ENCODE measurements at regions not wholly inside any gene's neighbourhood (a gene's known extent, or its start where the extent isn't known, plus 50 kb on each side); places are given as distances from the start of the nearest gene placed in this dataset.

- no peak overlapping the region for H3K4me3 ChIP-seq (replicated peaks; ENCODE audit: low read depth, low read length)
- no peaks in the 10 kb centered on the region for H3K36me3 ChIP-seq (ENCODE audit: control insufficient read depth, insufficient read depth, low read length)
- H3K27me3 ChIP-seq (replicated peaks; ENCODE audit: control insufficient read depth, insufficient read depth, low read length) = no peaks in the 10 kb centered on the region
- no peak for TF ChIP-seq CTCF (IDR thresholded peaks at IDR 0.05; ENCODE audit: insufficient read depth, low read length, poor library complexity, severe bottlenecking)
- DNase-seq (ENCODE audit: extremely low read depth, insufficient read length) = no peak
These were observed 126.9 kb downstream of the RPIA start for GRCh38 chr2:88818381-88818780.

GRCh38 chr2:88824951-88825350 lies 133.5 kb downstream of the RPIA start:
- no peak for TF ChIP-seq CTCF (IDR thresholded peaks at IDR 0.05; ENCODE audit: insufficient read depth, low read length, poor library complexity, severe bottlenecking)
- Histone ChIP-seq H3K36me3 (ENCODE audit: control insufficient read depth, insufficient read depth, low read length) (no peaks in the 10 kb centered on the region), H3K4me3 (replicated peaks; ENCODE audit: low read depth, low read length) (no peak overlapping the region), H3K27me3 (replicated peaks; ENCODE audit: control insufficient read depth, insufficient read depth, low read length) (no peaks in the 10 kb centered on the region; the same call in 1 of the 2 replicates)
- DNase-seq (ENCODE audit: extremely low read depth, insufficient read length) = no peak

- H3K36me3 ChIP-seq (ENCODE audit: control insufficient read depth, insufficient read depth, low read length) = no peaks in the 10 kb centered on the region
- DNase-seq (ENCODE audit: extremely low read depth, insufficient read length) = no peak
- no peak overlapping the region for H3K4me3 ChIP-seq (replicated peaks; ENCODE audit: low read depth, low read length)
- TF ChIP-seq CTCF (IDR thresholded peaks at IDR 0.05; ENCODE audit: insufficient read depth, low read length, poor library complexity, severe bottlenecking) = no peak
- H3K27me3 ChIP-seq (replicated peaks; ENCODE audit: control insufficient read depth, insufficient read depth, low read length) = no peaks in the 10 kb centered on the region; the same call in 1 of the 2 replicates
These were observed 134.9 kb downstream of the RPIA start for GRCh38 chr2:88826399-88826798.

GRCh38 chr2:88827821-88828220 lies 136.3 kb downstream of the RPIA start:
- no peak overlapping the region for H3K4me3 ChIP-seq (replicated peaks; ENCODE audit: low read depth, low read length)
- no peak for DNase-seq (ENCODE audit: extremely low read depth, insufficient read length)
- TF ChIP-seq CTCF (IDR thresholded peaks at IDR 0.05; ENCODE audit: insufficient read depth, low read length, poor library complexity, severe bottlenecking) = no peak
- no peaks in the 10 kb centered on the region; the same call in 1 of the 2 replicates for H3K27me3 ChIP-seq (replicated peaks; ENCODE audit: control insufficient read depth, insufficient read depth, low read length)
- H3K36me3 ChIP-seq (ENCODE audit: control insufficient read depth, insufficient read depth, low read length) = no peaks in the 10 kb centered on the region

- no peak for DNase-seq (ENCODE audit: extremely low read depth, insufficient read length)
- no peak for TF ChIP-seq CTCF (IDR thresholded peaks at IDR 0.05; ENCODE audit: insufficient read depth, low read length, poor library complexity, severe bottlenecking)
- Histone ChIP-seq H3K4me3 (replicated peaks; ENCODE audit: low read depth, low read length) (no peak overlapping the region), H3K27me3 (replicated peaks; ENCODE audit: control insufficient read depth, insufficient read depth, low read length) (no peaks in the 10 kb centered on the region; the same call in 1 of the 2 replicates), H3K36me3 (ENCODE audit: control insufficient read depth, insufficient read depth, low read length) (no peaks in the 10 kb centered on the region)
These were observed 137.1 kb downstream of the RPIA start for GRCh38 chr2:88828397-88829137.
